ENCODE measurements at regions not wholly inside any gene's neighbourhood (a gene's known extent, or its start where the extent isn't known, plus 50 kb on each side); places are given as distances from the start of the nearest gene placed in this dataset.

DNA sequence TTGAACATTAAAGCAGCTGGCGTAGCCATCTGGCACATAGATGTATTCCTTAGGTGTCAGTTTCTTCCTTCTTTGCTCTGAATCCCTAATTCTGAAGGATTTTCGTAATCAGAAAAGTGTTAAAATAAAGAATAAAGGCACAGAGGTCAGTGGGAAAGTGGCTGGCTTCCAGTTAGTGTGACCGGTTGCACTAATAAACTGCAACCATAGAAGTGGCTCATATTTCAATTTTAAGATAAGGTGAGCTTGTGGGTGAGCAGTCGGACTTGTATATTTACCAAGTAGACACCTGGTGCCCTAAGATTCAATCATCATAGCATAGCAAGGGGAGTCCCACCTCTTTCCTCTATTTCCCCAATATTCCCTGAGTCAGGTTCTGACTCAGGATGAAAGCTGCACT is 459.6 kb downstream of the ACTL7B start:
- TF ChIP-seq, protein P1, sequence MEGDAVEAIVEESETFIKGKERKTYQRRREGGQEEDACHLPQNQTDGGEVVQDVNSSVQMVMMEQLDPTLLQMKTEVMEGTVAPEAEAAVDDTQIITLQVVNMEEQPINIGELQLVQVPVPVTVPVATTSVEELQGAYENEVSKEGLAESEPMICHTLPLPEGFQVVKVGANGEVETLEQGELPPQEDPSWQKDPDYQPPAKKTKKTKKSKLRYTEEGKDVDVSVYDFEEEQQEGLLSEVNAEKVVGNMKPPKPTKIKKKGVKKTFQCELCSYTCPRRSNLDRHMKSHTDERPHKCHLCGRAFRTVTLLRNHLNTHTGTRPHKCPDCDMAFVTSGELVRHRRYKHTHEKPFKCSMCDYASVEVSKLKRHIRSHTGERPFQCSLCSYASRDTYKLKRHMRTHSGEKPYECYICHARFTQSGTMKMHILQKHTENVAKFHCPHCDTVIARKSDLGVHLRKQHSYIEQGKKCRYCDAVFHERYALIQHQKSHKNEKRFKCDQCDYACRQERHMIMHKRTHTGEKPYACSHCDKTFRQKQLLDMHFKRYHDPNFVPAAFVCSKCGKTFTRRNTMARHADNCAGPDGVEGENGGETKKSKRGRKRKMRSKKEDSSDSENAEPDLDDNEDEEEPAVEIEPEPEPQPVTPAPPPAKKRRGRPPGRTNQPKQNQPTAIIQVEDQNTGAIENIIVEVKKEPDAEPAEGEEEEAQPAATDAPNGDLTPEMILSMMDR (IDR thresholded peaks at IDR 0.05; ENCODE audit: low read depth, low read length), result no peak
- no peak for TF ChIP-seq POLR2A (IDR thresholded peaks at IDR 0.05; ENCODE audit: extremely low read depth, insufficient read length)
- TF ChIP-seq, protein P2, sequence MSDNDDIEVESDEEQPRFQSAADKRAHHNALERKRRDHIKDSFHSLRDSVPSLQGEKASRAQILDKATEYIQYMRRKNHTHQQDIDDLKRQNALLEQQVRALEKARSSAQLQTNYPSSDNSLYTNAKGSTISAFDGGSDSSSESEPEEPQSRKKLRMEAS (IDR thresholded peaks at IDR 0.05; ENCODE audit: low read depth, low read length), result no peak
